ENCODE measurements at regions not wholly inside any gene's neighbourhood (a gene's known extent, or its start where the extent isn't known, plus 50 kb on each side); places are given as distances from the start of the nearest gene placed in this dataset.

DNA sequence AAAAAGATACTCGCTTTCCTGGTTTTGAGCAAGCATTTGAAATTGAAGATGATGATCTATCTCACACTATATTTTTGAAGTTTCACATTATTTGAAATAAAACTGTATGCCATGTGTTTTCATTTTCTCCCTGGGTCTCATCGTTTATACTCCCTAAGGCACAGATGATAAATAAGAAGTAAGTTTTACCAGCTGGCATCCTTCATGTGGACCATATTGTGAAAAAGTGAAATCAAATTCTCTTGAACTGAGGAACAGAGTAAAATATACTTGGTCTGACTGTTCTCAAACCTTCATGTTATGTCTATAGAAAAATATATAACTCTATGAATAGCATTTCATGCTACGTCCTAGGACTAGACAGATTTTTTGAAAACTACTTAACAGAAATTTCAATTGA lies 1600.9 kb upstream of the C9orf72 start (continued):
- TF ChIP-seq, protein P1, sequence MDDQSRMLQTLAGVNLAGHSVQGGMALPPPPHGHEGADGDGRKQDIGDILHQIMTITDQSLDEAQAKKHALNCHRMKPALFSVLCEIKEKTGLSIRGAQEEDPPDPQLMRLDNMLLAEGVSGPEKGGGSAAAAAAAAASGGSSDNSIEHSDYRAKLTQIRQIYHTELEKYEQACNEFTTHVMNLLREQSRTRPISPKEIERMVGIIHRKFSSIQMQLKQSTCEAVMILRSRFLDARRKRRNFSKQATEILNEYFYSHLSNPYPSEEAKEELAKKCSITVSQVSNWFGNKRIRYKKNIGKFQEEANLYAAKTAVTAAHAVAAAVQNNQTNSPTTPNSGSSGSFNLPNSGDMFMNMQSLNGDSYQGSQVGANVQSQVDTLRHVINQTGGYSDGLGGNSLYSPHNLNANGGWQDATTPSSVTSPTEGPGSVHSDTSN (IDR thresholded peaks at IDR 0.05; ENCODE audit: insufficient replicate concordance, low read depth, low read length) = no peak
- no peak for TF ChIP-seq RELA (IDR thresholded peaks at IDR 0.05; ENCODE audit: borderline replicate concordance, partially characterized antibody)

DNA sequence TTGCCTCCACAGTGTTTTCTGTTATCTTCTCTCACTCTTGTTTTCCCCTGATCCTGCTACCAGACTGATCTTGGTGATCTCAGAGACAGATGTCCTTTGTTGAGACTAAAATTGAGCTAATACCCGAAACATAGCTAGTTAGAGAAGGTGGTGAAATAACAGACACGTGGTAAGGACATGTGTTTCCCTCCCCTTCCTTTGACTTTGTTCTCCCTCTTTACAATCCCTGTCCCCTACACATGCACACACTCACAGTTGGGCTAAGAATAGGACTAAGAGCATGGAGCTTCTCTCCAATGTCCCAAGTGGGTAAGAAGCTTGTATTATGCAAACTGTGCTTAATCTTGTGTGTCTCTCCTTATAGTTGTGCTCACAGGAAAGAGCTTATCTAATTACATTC lies 1603.0 kb upstream of the C9orf72 start:
- H2AFZ ChIP-seq (ENCODE audit: control insufficient read depth, low read depth, low read length) = no peak overlapping the region
- H3K4me2 ChIP-seq (ENCODE audit: control insufficient read depth, insufficient read depth) = no peak overlapping the region
- no peaks in the 10 kb centered on the region for H3K9me3 ChIP-seq (replicated peaks; ENCODE audit: control insufficient read depth, insufficient read depth, low read length)
- H3K27me3 ChIP-seq (replicated peaks in 1 of 2; ENCODE audit: control insufficient read depth in 2 of 2, insufficient read depth in 2 of 2, low read length in 1 of 2) = no peaks in the 10 kb centered on the region
- RAD21 ChIA-PET (ENCODE audit: unreplicated experiment) = no interaction called here
- no peak overlapping the region for H3K27ac ChIP-seq (ENCODE audit: control insufficient read depth, insufficient read depth)
- no peaks in the 10 kb centered on the region for H4K20me1 ChIP-seq (ENCODE audit: control insufficient read depth, insufficient read depth)
- no peak for DNase-seq (ENCODE audit: low read depth, low spot score)
- SMC1A ChIA-PET (ENCODE audit: uncharacterized antibody, unreplicated experiment) = no interaction called here
- no peak overlapping the region for H3K4me3 ChIP-seq
- intact Hi-C loops (cut with micrococcal nuclease; ENCODE audit: unreplicated experiment) (no loop called here), in situ Hi-C loops (cut with MboI) (no loop called here)
- no peaks in the 10 kb centered on the region for H3K4me1 ChIP-seq (ENCODE audit: control insufficient read depth, insufficient read depth, low read length)
- no peak overlapping the region for H3K9ac ChIP-seq (ENCODE audit: control insufficient read depth, insufficient read depth, low read length)
- no peak for FAIRE-seq
- POLR2A ChIA-PET = no interaction called here
- CTCF ChIA-PET = no interaction called here
- WGBS (ENCODE audit: insufficient coverage, insufficient replicate concordance, low lambda C conversion rate, missing lambda C conversion rate) = 0% methylated on average over 2 of the region's 2 CpGs
- no peaks in the 10 kb centered on the region for H3K36me3 ChIP-seq (ENCODE audit: control insufficient read depth in 2 of 2, insufficient read depth in 2 of 2, low read length in 1 of 2)
- no peaks in the 10 kb centered on the region for H3K79me2 ChIP-seq (ENCODE audit: control insufficient read depth, insufficient read depth, low read length)
- no peak for ATAC-seq
- no TSS peak for BruUV-seq (replicated peaks)
- TF ChIP-seq RFX5 (IDR thresholded peaks at IDR 0.05; ENCODE audit: low read depth, low read length) = no peak
- TF ChIP-seq, protein P2, sequence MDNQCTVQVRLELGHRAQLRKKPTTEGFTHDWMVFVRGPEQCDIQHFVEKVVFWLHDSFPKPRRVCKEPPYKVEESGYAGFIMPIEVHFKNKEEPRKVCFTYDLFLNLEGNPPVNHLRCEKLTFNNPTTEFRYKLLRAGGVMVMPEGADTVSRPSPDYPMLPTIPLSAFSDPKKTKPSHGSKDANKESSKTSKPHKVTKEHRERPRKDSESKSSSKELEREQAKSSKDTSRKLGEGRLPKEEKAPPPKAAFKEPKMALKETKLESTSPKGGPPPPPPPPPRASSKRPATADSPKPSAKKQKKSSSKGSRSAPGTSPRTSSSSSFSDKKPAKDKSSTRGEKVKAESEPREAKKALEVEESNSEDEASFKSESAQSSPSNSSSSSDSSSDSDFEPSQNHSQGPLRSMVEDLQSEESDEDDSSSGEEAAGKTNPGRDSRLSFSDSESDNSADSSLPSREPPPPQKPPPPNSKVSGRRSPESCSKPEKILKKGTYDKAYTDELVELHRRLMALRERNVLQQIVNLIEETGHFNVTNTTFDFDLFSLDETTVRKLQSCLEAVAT (IDR thresholded peaks at IDR 0.05) = no peak
- TF ChIP-seq NR2C2 (IDR thresholded peaks at IDR 0.05; ENCODE audit: borderline replicate concordance, control insufficient read depth, insufficient read length, low read depth) = no peak
- TF ChIP-seq HDGF (IDR thresholded peaks at IDR 0.05) = no peak
- TF ChIP-seq, protein P3, sequence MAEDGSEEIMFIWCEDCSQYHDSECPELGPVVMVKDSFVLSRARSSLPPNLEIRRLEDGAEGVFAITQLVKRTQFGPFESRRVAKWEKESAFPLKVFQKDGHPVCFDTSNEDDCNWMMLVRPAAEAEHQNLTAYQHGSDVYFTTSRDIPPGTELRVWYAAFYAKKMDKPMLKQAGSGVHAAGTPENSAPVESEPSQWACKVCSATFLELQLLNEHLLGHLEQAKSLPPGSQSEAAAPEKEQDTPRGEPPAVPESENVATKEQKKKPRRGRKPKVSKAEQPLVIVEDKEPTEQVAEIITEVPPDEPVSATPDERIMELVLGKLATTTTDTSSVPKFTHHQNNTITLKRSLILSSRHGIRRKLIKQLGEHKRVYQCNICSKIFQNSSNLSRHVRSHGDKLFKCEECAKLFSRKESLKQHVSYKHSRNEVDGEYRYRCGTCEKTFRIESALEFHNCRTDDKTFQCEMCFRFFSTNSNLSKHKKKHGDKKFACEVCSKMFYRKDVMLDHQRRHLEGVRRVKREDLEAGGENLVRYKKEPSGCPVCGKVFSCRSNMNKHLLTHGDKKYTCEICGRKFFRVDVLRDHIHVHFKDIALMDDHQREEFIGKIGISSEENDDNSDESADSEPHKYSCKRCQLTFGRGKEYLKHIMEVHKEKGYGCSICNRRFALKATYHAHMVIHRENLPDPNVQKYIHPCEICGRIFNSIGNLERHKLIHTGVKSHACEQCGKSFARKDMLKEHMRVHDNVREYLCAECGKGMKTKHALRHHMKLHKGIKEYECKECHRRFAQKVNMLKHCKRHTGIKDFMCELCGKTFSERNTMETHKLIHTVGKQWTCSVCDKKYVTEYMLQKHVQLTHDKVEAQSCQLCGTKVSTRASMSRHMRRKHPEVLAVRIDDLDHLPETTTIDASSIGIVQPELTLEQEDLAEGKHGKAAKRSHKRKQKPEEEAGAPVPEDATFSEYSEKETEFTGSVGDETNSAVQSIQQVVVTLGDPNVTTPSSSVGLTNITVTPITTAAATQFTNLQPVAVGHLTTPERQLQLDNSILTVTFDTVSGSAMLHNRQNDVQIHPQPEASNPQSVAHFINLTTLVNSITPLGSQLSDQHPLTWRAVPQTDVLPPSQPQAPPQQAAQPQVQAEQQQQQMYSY (CRISPR knock-in tag; IDR thresholded peaks at IDR 0.05) = no peak
- TF ChIP-seq PAX5 (IDR thresholded peaks at IDR 0.05; ENCODE audit: borderline replicate concordance, low read depth, low read length) = no peak
- no peak for TF ChIP-seq SMAD5 (IDR thresholded peaks at IDR 0.05; ENCODE audit: low read depth)
- TF ChIP-seq BRCA1 (IDR thresholded peaks at IDR 0.05; ENCODE audit: low read depth, low read length) = no peak
- TF ChIP-seq CBX3 (IDR thresholded peaks at IDR 0.05; ENCODE audit: borderline replicate concordance, low read depth) = no peak
- TF ChIP-seq RB1 (IDR thresholded peaks at IDR 0.05; ENCODE audit: borderline replicate concordance) = no peak
- TF ChIP-seq NFYB (IDR thresholded peaks at IDR 0.05; ENCODE audit: insufficient read depth, low read depth, low read length) = no peak
- TF ChIP-seq SIN3A (IDR thresholded peaks at IDR 0.05; ENCODE audit: low read depth, low read length) = no peak
- no peak for TF ChIP-seq SMC3 (IDR thresholded peaks at IDR 0.05; ENCODE audit: borderline replicate concordance, low read length)
- no peak for TF ChIP-seq TARDBP (IDR thresholded peaks at IDR 0.05; ENCODE audit: borderline replicate concordance)
